H1 (cell line): ENCODE measurements at regions not wholly inside any gene's neighbourhood (a gene's known extent, or its start where the extent isn't known, plus 50 kb on each side); places are given as distances from the start of the nearest gene placed in this dataset.

Experiments
- CTCF ChIA-PET: fragments of 300-600 bp; sonication (Branson Sonifier 250); formaldehyde crosslinking; loops from one replicate; lab custom pipeline; 2021; ENCODE audit not compliant: partially characterized antibody; lab: Charles Lee
- POLR2A ChIA-PET: fragments of 300-600 bp; sonication (Branson Sonifier 250); formaldehyde crosslinking; loops from one replicate; lab custom pipeline; 2021; ENCODE audit warnings: inconsistent platforms; ENCODE audit not compliant: partially characterized antibody; lab: Charles Lee
- DNase-seq, 2 experiments: peaks; one replicate each; pipeline versions ENCODE4 v3.0.0 to v3.0.0-alpha.2; 2010 to 2022; ENCODE audit warnings: low spot score in 2 of 2, low read depth in 1 of 2, mixed read lengths in 1 of 2
- FAIRE-seq: peaks from 2 replicates; lab custom pipeline; 2011; peaks lifted over from hg19 to GRCh38; lab: Jason Lieb, UNC
- H2AFZ ChIP-seq: 2 replicates; pipeline ENCODE4 v1.8.1; 2012; ENCODE audit warnings: low read length, inconsistent platforms
- H2AK5ac ChIP-seq: 2 replicates; pipeline ENCODE4 v1.6.1; 2013; ENCODE audit warnings: low read depth, low read length
- H2BK120ac ChIP-seq: replicated peaks from 2 replicates; pipeline ENCODE3; 2013; ENCODE audit warnings: low read depth, low read length, inconsistent platforms
- H2BK12ac ChIP-seq: 2 replicates; pipeline ENCODE4 v1.6.1; 2013; ENCODE audit warnings: low read depth, low read length
- H2BK15ac ChIP-seq: 2 replicates; pipeline ENCODE4 v1.6.1; 2013; ENCODE audit warnings: low read length
- H2BK20ac ChIP-seq: 2 replicates; pipeline ENCODE4 v1.6.1; 2013; ENCODE audit warnings: low read length
- H2BK5ac ChIP-seq: 2 replicates; pipeline ENCODE4 v1.6.1; 2013; ENCODE audit warnings: low read depth, low read length
- H3K14ac ChIP-seq: 2 replicates; pipeline ENCODE4 v1.6.1; 2013; ENCODE audit warnings: inconsistent platforms; ENCODE audit not compliant: insufficient read length
- H3K18ac ChIP-seq: 2 replicates; pipeline ENCODE4 v1.6.1; 2013; ENCODE audit warnings: low read length; ENCODE audit errors: extremely low read depth
- H3K23ac ChIP-seq: 2 replicates; pipeline ENCODE4 v1.6.1; 2013; ENCODE audit warnings: inconsistent platforms; ENCODE audit not compliant: insufficient read length
- H3K23me2 ChIP-seq: 2 replicates; pipeline ENCODE4 v1.6.1; 2013; ENCODE audit warnings: low read depth, low read length
- H3K27ac ChIP-seq: 2 replicates; pipeline ENCODE4 v1.6.1; 2011; ENCODE audit warnings: low read depth, low read length, inconsistent platforms
- H3K27me3 ChIP-seq, 4 experiments: replicated peaks in 1 of 4; 1 replicate in 1 of 4; 2 replicates in 3 of 4; pipeline versions ENCODE4 v1.6.1 to v1.8.1; 2011 to 2013; ENCODE audit warnings: low read length in 3 of 4, mild to moderate bottlenecking in 3 of 4, inconsistent platforms in 2 of 4, mixed read lengths in 2 of 4, moderate library complexity in 1 of 4; ENCODE audit not compliant: control insufficient read depth in 3 of 4, insufficient read depth in 3 of 4; ENCODE audit errors: extremely low read depth in 1 of 4
- H3K36me3 ChIP-seq, 4 experiments: 2 replicates each; pipeline versions ENCODE4 v1.6.1 to v1.8.1; 2011 to 2013; ENCODE audit warnings: mild to moderate bottlenecking in 4 of 4, low read length in 3 of 4, moderate library complexity in 2 of 4, control low read depth in 1 of 4, inconsistent platforms in 1 of 4; ENCODE audit not compliant: insufficient read depth in 4 of 4, control insufficient read depth in 2 of 4
- H3K4ac ChIP-seq: replicated peaks from 2 replicates; pipeline ENCODE3; 2013; ENCODE audit warnings: low read length, low read depth, mixed read lengths, inconsistent platforms; ENCODE audit not compliant: insufficient read length
- H3K4me1 ChIP-seq, 4 experiments: replicated peaks in 1 of 4; 1 replicate in 1 of 4; 2 replicates in 3 of 4; pipeline versions ENCODE4 v1.6.1 to v1.8.1; 2011 to 2013; ENCODE audit warnings: low read length in 3 of 4, inconsistent platforms in 2 of 4, mixed read lengths in 1 of 4; ENCODE audit not compliant: insufficient read depth in 4 of 4, control insufficient read depth in 3 of 4
- H3K4me2 ChIP-seq, 2 experiments: 2 replicates each; pipeline versions ENCODE4 v1.6.1 to v1.8.1; 2011 to 2013; ENCODE audit warnings: low read depth in 2 of 2, low read length in 2 of 2, control low read depth in 1 of 2, inconsistent platforms in 1 of 2, mild to moderate bottlenecking in 1 of 2; ENCODE audit not compliant: insufficient read depth in 1 of 2
- H3K4me3 ChIP-seq, 4 experiments: fragments of 200-600, 300-600 bp in 1 of 4; sonication (generic), shearing (Covaris generic), sonication (Bioruptor Twin) in 1 of 4; 2 replicates each; pipeline versions ENCODE4 v1.5.1 to v1.8.1; 2011 to 2016; ENCODE audit warnings: low read length in 4 of 4, low read depth in 3 of 4, control low read depth in 2 of 4, inconsistent platforms in 2 of 4, mild to moderate bottlenecking in 2 of 4, mixed read lengths in 1 of 4, moderate library complexity in 1 of 4; ENCODE audit not compliant: insufficient read depth in 2 of 4; ENCODE audit errors: extremely low read depth in 1 of 4
- H3K56ac ChIP-seq: replicated peaks from 2 replicates; pipeline ENCODE3; 2013; ENCODE audit warnings: low read depth, mild to moderate bottlenecking, mixed read lengths, low read length, inconsistent platforms; ENCODE audit not compliant: insufficient read length
- H3K79me1 ChIP-seq: 2 replicates; pipeline ENCODE4 v1.6.1; 2013; ENCODE audit warnings: low read depth, low read length, control low read depth
- H3K79me2 ChIP-seq, 2 experiments: 2 replicates each; pipeline versions ENCODE4 v1.6.1 to v1.8.1; 2012 to 2013; ENCODE audit warnings: low read length in 2 of 2, mild to moderate bottlenecking in 2 of 2, inconsistent platforms in 1 of 2; ENCODE audit not compliant: insufficient read depth in 2 of 2, control insufficient read depth in 1 of 2
- H3K9ac ChIP-seq, 4 experiments: replicated peaks in 1 of 4; 1 replicate in 1 of 4; 2 replicates in 3 of 4; pipeline versions ENCODE4 v1.6.1 to v1.8.1; 2011 to 2013; ENCODE audit warnings: low read depth in 3 of 4, low read length in 3 of 4, control low read depth in 2 of 4, mild to moderate bottlenecking in 2 of 4, moderate library complexity in 2 of 4, inconsistent platforms in 1 of 4; ENCODE audit errors: extremely low read depth in 1 of 4
- H3K9me3 ChIP-seq, 2 experiments: 2 replicates each; pipeline versions ENCODE4 v1.6.1 to v1.8.1; 2012 to 2013; ENCODE audit warnings: mild to moderate bottlenecking in 2 of 2, moderate library complexity in 2 of 2, control low read depth in 1 of 2, inconsistent platforms in 1 of 2, low read depth in 1 of 2, low read length in 1 of 2, mixed read lengths in 1 of 2; ENCODE audit not compliant: insufficient read depth in 2 of 2
- H4K20me1 ChIP-seq, 2 experiments: replicated peaks in 1 of 2; 2 replicates each; pipeline versions ENCODE3 to v1.8.1; 2011 to 2013; ENCODE audit warnings: inconsistent platforms in 2 of 2, low read length in 2 of 2, mild to moderate bottlenecking in 1 of 2; ENCODE audit not compliant: insufficient read depth in 2 of 2, control insufficient read depth in 1 of 2
- H4K5ac ChIP-seq: 2 replicates; pipeline ENCODE4 v1.6.1; 2013; ENCODE audit warnings: low read length, low read depth, mixed read lengths, inconsistent platforms; ENCODE audit not compliant: insufficient read length
- H4K8ac ChIP-seq: 2 replicates; pipeline ENCODE4 v1.8.0; 2013; ENCODE audit warnings: mild to moderate bottlenecking, moderate library complexity, low read length, inconsistent platforms; ENCODE audit not compliant: insufficient read depth; ENCODE audit errors: extremely low read depth
- H4K91ac ChIP-seq: replicated peaks from 2 replicates; pipeline ENCODE3; 2013; ENCODE audit warnings: low read length, mixed read lengths, inconsistent platforms; ENCODE audit not compliant: insufficient read length
- SIN3A ChIP-seq, 2 experiments: IDR thresholded peaks in 1 of 2; conservative IDR thresholded peaks in 1 of 2; 2 replicates each; pipeline ENCODE4 v1.6.1; 2011 to 2012; ENCODE audit warnings: low read length in 2 of 2, improper control_type of control experiment in 1 of 2, low read depth in 1 of 2, mild to moderate bottlenecking in 1 of 2
- TCF12 ChIP-seq: IDR thresholded peaks from 2 replicates; pipeline ENCODE4 v1.6.1; 2011; ENCODE audit warnings: low read depth, mild to moderate bottlenecking, low read length

DNA sequence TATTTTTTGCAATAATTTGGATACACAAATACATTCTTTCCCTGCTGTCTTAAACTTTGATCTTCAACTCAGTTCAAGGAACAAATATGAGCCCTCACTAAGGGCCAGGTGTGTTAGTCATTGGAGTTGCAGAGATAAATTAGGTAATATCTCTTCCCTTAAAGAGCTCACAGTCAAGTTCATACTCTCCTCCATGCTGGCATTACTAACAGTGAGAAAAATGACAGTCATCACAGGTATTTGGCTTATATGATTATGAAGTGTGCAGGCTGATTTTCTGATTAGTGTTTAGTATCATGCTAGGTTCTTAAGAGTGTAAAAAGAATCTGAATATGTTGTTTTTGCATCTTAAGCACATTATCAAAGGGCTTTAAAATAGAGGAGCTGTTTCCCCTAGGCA lies 594.7 kb downstream of the CCER1 start:
- ChIA-PET CTCF (interaction anchor here (1.0 kb wide), 1 partner anchor 70 kb away, joined by 3 read pairs; no protein-coding TSS in a partner anchor), POLR2A (no interaction called here)
- DNase-seq, result no peak

More for the DNA sequence above, 594.7 kb downstream of the CCER1 start:
- no peaks in the 10 kb centered on the region for H3K23me2 ChIP-seq
- H4K91ac ChIP-seq, result no peak overlapping the region
- H3K4me1 ChIP-seq, result peaks cover 0 to 5% (median 0%) of the 10 kb centered on the region in 4 experiments; a peak in 1 of 7 replicates
- H3K79me1 ChIP-seq, result no peaks in the 10 kb centered on the region
- no peak overlapping the region for H2BK120ac ChIP-seq
- no peak overlapping the region for H2AK5ac ChIP-seq
- no peak overlapping the region for H3K56ac ChIP-seq
- H4K5ac ChIP-seq, result no peak overlapping the region
- no peak overlapping the region for H3K4me2 ChIP-seq
- H3K9me3 ChIP-seq, result no peaks in the 10 kb centered on the region
- no peak overlapping the region for H3K4ac ChIP-seq
- H2BK20ac ChIP-seq, result no peak overlapping the region
- H3K27me3 ChIP-seq, result no peaks in the 10 kb centered on the region
- H3K27ac ChIP-seq, result no peak overlapping the region
- H2BK5ac ChIP-seq, result no peak overlapping the region
- no peak overlapping the region for H2BK15ac ChIP-seq
- FAIRE-seq, result no peak
- no peak overlapping the region for H3K14ac ChIP-seq
- no peak overlapping the region for H3K4me3 ChIP-seq
- H2BK12ac ChIP-seq, result no peak overlapping the region
- H3K79me2 ChIP-seq, result no peaks in the 10 kb centered on the region
- TF ChIP-seq TCF12 (no peak), SIN3A (conservative IDR thresholded peaks at IDR 0.05 in 1 of 2, IDR thresholded peaks at IDR 0.05 in 1 of 2; ENCODE audit: low read depth in 1 of 2, low read length in 2 of 2) (no peak)
- TF ChIP-seq, all 59 proteins: peak for 0
- H3K9ac ChIP-seq, result no peak overlapping the region
- no peak overlapping the region for H3K18ac ChIP-seq
- H3K36me3 ChIP-seq, result no peaks in the 10 kb centered on the region
- H3K23ac ChIP-seq, result no peak overlapping the region
- no peak overlapping the region for H2AFZ ChIP-seq
- H4K8ac ChIP-seq, result no peak overlapping the region
- no peaks in the 10 kb centered on the region for H4K20me1 ChIP-seq
